NCI-H1417 (cell line): ENCODE measurements at regions not wholly inside any gene's neighbourhood (a gene's known extent, or its start where the extent isn't known, plus 50 kb on each side); places are given as distances from the start of the nearest gene placed in this dataset.

Experiments
- DNase-seq, 3 experiments: peaks; one replicate each; lab custom pipeline; 2025; lab: John Stamatoyannopoulos, UW

- no peak for DNase-seq
Observed at GRCh38 chr9:2987679-2988078, 143.8 kb upstream of the PUM3 start.

- no peak for DNase-seq
Observed at GRCh38 chr9:2985343-2985742, 141.4 kb upstream of the PUM3 start.

- no peak for DNase-seq
Observed at GRCh38 chr9:2984491-2984890, 140.6 kb upstream of the PUM3 start.

GRCh38 chr9:2979957-2980610, 136.2 kb upstream of the PUM3 start:
- DNase-seq = no peak

- DNase-seq = no peak
Observed at GRCh38 chr9:2972475-2972874, 128.6 kb upstream of the PUM3 start.

GRCh38 chr9:2970864-2971263, 127.0 kb upstream of the PUM3 start:
- DNase-seq = no peak

GRCh38 chr9:2967766-2968165, 123.9 kb upstream of the PUM3 start:
- DNase-seq = no peak

- DNase-seq = peak in 1 of 3 experiments; percentile 11
Observed at GRCh38 chr9:2966565-2967300, 122.8 kb upstream of the PUM3 start.

GRCh38 chr9:2964470-2964869, 120.6 kb upstream of the PUM3 start:
- DNase-seq = no peak

GRCh38 chr9:2963307-2963706, 119.4 kb upstream of the PUM3 start:
- DNase-seq = no peak

- no peak for DNase-seq
Observed at GRCh38 chr9:2962471-2963172, 118.7 kb upstream of the PUM3 start.

- no peak for DNase-seq
Observed at GRCh38 chr9:2958219-2958618, 114.3 kb upstream of the PUM3 start.

GRCh38 chr9:2957656-2958200, 113.8 kb upstream of the PUM3 start:
- no peak for DNase-seq

- DNase-seq = no peak
Observed at GRCh38 chr9:2955575-2955974, 111.7 kb upstream of the PUM3 start.

GRCh38 chr9:2939368-2939767, 95.5 kb upstream of the PUM3 start:
- DNase-seq = no peak

GRCh38 chr9:2936221-2936620, 92.3 kb upstream of the PUM3 start:
- DNase-seq = no peak

GRCh38 chr9:2934883-2935282, 91.0 kb upstream of the PUM3 start:
- no peak for DNase-seq

GRCh38 chr9:2934241-2934650, 90.4 kb upstream of the PUM3 start:
- no peak for DNase-seq

- DNase-seq = no peak
Observed at GRCh38 chr9:2933165-2934095, 89.5 kb upstream of the PUM3 start.

GRCh38 chr9:2928411-2928810, 84.5 kb upstream of the PUM3 start:
- DNase-seq = no peak

- no peak for DNase-seq
Observed at GRCh38 chr9:2925016-2925415, 81.1 kb upstream of the PUM3 start.

GRCh38 chr9:2924380-2924768, 80.5 kb upstream of the PUM3 start:
- no peak for DNase-seq
